Smooth muscle cell (in vitro differentiated cells): ENCODE measurements at regions not wholly inside any gene's neighbourhood (a gene's known extent, or its start where the extent isn't known, plus 50 kb on each side); places are given as distances from the start of the nearest gene placed in this dataset.

Experiments
- DNase-seq: peaks from one replicate; lab custom pipeline; 2025; ENCODE audit not compliant: unreplicated experiment; lab: John Stamatoyannopoulos, UW
- H2AFZ ChIP-seq: fragments of 200-600 bp; sonication (generic); 2 replicates; pipeline ENCODE4 v1.6.0; 2016; ENCODE audit warnings: antibody characterized with exemption, low read depth, mild to moderate bottlenecking
- H3F3A ChIP-seq: fragments of 200-600 bp; sonication (generic); 2 replicates; pipeline ENCODE4 v1.6.0; 2017; ENCODE audit warnings: antibody characterized with exemption, low read depth
- H3K27ac ChIP-seq: fragments of 200-600 bp; sonication (generic); 2 replicates; pipeline ENCODE4 v1.5.1; 2016; ENCODE audit warnings: low read depth, mild to moderate bottlenecking
- H3K27me3 ChIP-seq: fragments of 200-600 bp; sonication (generic); 2 replicates; pipeline ENCODE4 v1.6.1; 2016; ENCODE audit warnings: low read depth, mild to moderate bottlenecking
- H3K36me3 ChIP-seq: fragments of 200-600 bp; sonication (generic); 2 replicates; pipeline ENCODE4 v1.5.1; 2016; ENCODE audit warnings: low read depth
- H3K4me1 ChIP-seq: fragments of 200-600 bp; sonication (generic); 2 replicates; pipeline ENCODE4 v1.5.1; 2016; ENCODE audit warnings: low read depth
- H3K4me2 ChIP-seq: fragments of 200-600 bp; sonication (generic); 2 replicates; pipeline ENCODE4 v1.6.0; 2016; ENCODE audit warnings: mild to moderate bottlenecking
- H3K4me3 ChIP-seq: fragments of 200-600 bp; sonication (generic); 2 replicates; pipeline ENCODE4 v1.5.1; 2016; ENCODE audit warnings: mild to moderate bottlenecking
- H3K79me2 ChIP-seq: fragments of 200-600 bp; sonication (generic); 2 replicates; pipeline ENCODE4 v1.6.0; 2016; ENCODE audit warnings: low read depth, mild to moderate bottlenecking
- H3K9ac ChIP-seq: fragments of 200-600 bp; sonication (generic); 2 replicates; pipeline ENCODE4 v1.6.0; 2016; ENCODE audit warnings: low read depth
- H3K9me3 ChIP-seq: fragments of 200-600 bp; sonication (generic); replicated peaks from 2 replicates; pipeline ENCODE4 v1.5.1; 2016; ENCODE audit warnings: low read depth
- H4K20me1 ChIP-seq: fragments of 200-600 bp; sonication (generic); 2 replicates; pipeline ENCODE4 v1.6.0; 2016; ENCODE audit warnings: low read depth
- WGBS: methylation state at CpG from one replicate; pipeline ENCODE4 v1.1.7; 2016; ENCODE audit warnings: low lambda C conversion rate; 5-methylcytosine and 5-hydroxymethylcytosine counted together
- TF ChIP-seq, protein P1 (sequence below): fragments of 200-600 bp; sonication (generic); IDR thresholded peaks from 2 replicates; pipeline ENCODE4 v1.5.1; 2017; ENCODE audit warnings: borderline replicate concordance, mild to moderate bottlenecking, antibody characterized with exemption; ENCODE audit not compliant: insufficient read depth, poor library complexity, severe bottlenecking

DNA sequence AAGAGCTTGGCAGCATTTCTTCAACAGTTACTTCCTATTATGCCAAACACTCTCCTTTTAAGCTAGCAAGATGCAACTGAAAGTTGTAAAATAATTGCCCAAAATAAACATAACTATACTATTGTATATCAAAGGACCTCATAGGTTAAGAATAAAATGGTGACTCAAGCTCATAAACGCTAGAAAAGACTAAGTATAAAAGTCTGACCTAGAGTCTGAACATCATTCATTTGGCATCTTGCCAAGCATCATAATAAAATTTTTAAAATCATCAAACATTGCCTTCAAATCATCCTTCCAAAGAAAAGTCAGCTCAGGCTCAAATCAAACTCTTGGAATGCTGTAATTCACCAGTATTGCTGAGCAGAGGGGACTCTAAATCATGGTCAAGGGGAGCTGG, 281.2 kb downstream of the QDPR start:
- H3K79me2 ChIP-seq = no peaks in the 10 kb centered on the region

GRCh38 chr4:17220816-17221215, 291.1 kb downstream of the QDPR start:
- no peaks in the 10 kb centered on the region for H3K9me3 ChIP-seq
- no peaks in the 10 kb centered on the region for H3F3A ChIP-seq
- H3K36me3 ChIP-seq = no peaks in the 10 kb centered on the region
- H3K4me2 ChIP-seq = no peak overlapping the region
- H3K79me2 ChIP-seq = no peaks in the 10 kb centered on the region
- TF ChIP-seq, protein P1, sequence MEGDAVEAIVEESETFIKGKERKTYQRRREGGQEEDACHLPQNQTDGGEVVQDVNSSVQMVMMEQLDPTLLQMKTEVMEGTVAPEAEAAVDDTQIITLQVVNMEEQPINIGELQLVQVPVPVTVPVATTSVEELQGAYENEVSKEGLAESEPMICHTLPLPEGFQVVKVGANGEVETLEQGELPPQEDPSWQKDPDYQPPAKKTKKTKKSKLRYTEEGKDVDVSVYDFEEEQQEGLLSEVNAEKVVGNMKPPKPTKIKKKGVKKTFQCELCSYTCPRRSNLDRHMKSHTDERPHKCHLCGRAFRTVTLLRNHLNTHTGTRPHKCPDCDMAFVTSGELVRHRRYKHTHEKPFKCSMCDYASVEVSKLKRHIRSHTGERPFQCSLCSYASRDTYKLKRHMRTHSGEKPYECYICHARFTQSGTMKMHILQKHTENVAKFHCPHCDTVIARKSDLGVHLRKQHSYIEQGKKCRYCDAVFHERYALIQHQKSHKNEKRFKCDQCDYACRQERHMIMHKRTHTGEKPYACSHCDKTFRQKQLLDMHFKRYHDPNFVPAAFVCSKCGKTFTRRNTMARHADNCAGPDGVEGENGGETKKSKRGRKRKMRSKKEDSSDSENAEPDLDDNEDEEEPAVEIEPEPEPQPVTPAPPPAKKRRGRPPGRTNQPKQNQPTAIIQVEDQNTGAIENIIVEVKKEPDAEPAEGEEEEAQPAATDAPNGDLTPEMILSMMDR = no peak
- H2AFZ ChIP-seq = no peak overlapping the region
- H3K9ac ChIP-seq = no peak overlapping the region
- H3K27me3 ChIP-seq = no peaks in the 10 kb centered on the region
- no peak for DNase-seq
- no peaks in the 10 kb centered on the region for H4K20me1 ChIP-seq
- no peak overlapping the region for H3K4me3 ChIP-seq
- H3K4me1 ChIP-seq = no peaks in the 10 kb centered on the region
- no peak overlapping the region for H3K27ac ChIP-seq

More for the DNA sequence above, 281.2 kb downstream of the QDPR start:
- Histone ChIP-seq H3K27ac (no peak overlapping the region), H3K9me3 (no peaks in the 10 kb centered on the region), H2AFZ (no peak overlapping the region), H3K4me1 (no peaks in the 10 kb centered on the region), H3K9ac (no peak overlapping the region), H3F3A (peaks cover 5% of the 10 kb centered on the region), H3K27me3 (no peaks in the 10 kb centered on the region), H3K36me3 (no peaks in the 10 kb centered on the region), H3K4me2 (no peak overlapping the region), H4K20me1 (no peaks in the 10 kb centered on the region), H3K4me3 (no peak overlapping the region)
- TF ChIP-seq, protein P1 = no peak
- WGBS = 77% methylated on average over 1 of the region's 1 CpG
- DNase-seq = no peak

DNA sequence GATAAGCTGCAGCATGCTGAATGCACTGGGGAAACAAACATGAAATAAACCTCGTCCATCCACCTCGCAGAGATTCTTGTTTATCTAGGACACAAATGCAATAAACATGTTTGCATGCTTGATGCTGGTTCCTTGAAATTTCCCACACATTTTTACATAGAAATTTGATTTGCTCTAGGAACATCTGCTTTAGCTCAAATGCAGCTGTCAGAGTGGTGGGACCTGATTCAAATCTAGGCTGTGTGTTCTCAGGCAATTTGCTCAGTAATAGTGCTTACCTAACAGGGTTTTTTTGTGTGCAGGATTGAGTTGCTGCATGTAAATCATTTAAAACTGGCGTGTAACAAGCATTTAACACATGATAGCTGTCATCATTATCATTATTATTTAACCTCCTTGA, 293.1 kb downstream of the QDPR start:
- Histone ChIP-seq H3K9ac (no peak overlapping the region), H3F3A (no peaks in the 10 kb centered on the region), H3K4me1 (no peaks in the 10 kb centered on the region), H3K4me2 (no peak overlapping the region), H3K27ac (no peak overlapping the region), H4K20me1 (no peaks in the 10 kb centered on the region), H2AFZ (no peak overlapping the region), H3K36me3 (no peaks in the 10 kb centered on the region), H3K9me3 (no peaks in the 10 kb centered on the region), H3K79me2 (no peaks in the 10 kb centered on the region), H3K4me3 (no peak overlapping the region), H3K27me3 (no peaks in the 10 kb centered on the region)
- no peak for DNase-seq
- TF ChIP-seq, protein P1 = no peak
- WGBS = 69% methylated on average over 3 of the region's 3 CpGs

- H3K4me3 ChIP-seq = no peak overlapping the region
- H4K20me1 ChIP-seq = no peaks in the 10 kb centered on the region
- H3K79me2 ChIP-seq = no peaks in the 10 kb centered on the region
- no peak for DNase-seq
- H3F3A ChIP-seq = no peaks in the 10 kb centered on the region
- no peak overlapping the region for H3K27ac ChIP-seq
- H2AFZ ChIP-seq = no peak overlapping the region
- H3K36me3 ChIP-seq = no peaks in the 10 kb centered on the region
- no peaks in the 10 kb centered on the region for H3K9me3 ChIP-seq
- no peak overlapping the region for H3K4me2 ChIP-seq
- H3K4me1 ChIP-seq = no peaks in the 10 kb centered on the region
- TF ChIP-seq, protein P1 = no peak
- no peak overlapping the region for H3K9ac ChIP-seq
- WGBS = 94% methylated on average over 7 of the region's 7 CpGs
- H3K27me3 ChIP-seq = no peaks in the 10 kb centered on the region
Observed at GRCh38 chr4:17206829-17207801, 304.8 kb downstream of the QDPR start.
